Right lobe of liver (tissue), 4 donors: ENCODE measurements at regions not wholly inside any gene's neighbourhood (a gene's known extent, or its start where the extent isn't known, plus 50 kb on each side); places are given as distances from the start of the nearest gene placed in this dataset.

Source experiments
- POLR2A ChIP-seq: fragments of 450-650 bp; IDR thresholded peaks from one replicate; pipeline ENCODE4 v1.6.1; 2017; ENCODE audit warnings: antibody characterized with exemption, mild to moderate bottlenecking
- TF ChIP-seq, protein P1 (sequence below), 4 donors: fragments of 200-600 bp in 3 of 4; fragments of 450-650 bp in 1 of 4; IDR thresholded peaks; one replicate each; pipeline versions ENCODE4 v1.5.1 to v1.8.0; 2016 to 2022; ENCODE audit warnings: antibody characterized with exemption in 4 of 4, mild to moderate bottlenecking in 2 of 4
- donor health status: DM: no; HTN: no; CAD: no.
- donor health status: DM: no; HTN: no; CAD: no.
- donor health status: DM: no; HTN: yes; CAD: no.

GRCh38 chr2:196426122-196426521 is 213.4 kb upstream of the CCDC150 start:
- TF ChIP-seq, protein P1, sequence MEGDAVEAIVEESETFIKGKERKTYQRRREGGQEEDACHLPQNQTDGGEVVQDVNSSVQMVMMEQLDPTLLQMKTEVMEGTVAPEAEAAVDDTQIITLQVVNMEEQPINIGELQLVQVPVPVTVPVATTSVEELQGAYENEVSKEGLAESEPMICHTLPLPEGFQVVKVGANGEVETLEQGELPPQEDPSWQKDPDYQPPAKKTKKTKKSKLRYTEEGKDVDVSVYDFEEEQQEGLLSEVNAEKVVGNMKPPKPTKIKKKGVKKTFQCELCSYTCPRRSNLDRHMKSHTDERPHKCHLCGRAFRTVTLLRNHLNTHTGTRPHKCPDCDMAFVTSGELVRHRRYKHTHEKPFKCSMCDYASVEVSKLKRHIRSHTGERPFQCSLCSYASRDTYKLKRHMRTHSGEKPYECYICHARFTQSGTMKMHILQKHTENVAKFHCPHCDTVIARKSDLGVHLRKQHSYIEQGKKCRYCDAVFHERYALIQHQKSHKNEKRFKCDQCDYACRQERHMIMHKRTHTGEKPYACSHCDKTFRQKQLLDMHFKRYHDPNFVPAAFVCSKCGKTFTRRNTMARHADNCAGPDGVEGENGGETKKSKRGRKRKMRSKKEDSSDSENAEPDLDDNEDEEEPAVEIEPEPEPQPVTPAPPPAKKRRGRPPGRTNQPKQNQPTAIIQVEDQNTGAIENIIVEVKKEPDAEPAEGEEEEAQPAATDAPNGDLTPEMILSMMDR (IDR thresholded peaks at IDR 0.05) = no peak
- no peak for TF ChIP-seq POLR2A
